Heart left ventricle (tissue), 13 donors: ENCODE measurements at regions not wholly inside any gene's neighbourhood (a gene's known extent, or its start where the extent isn't known, plus 50 kb on each side); places are given as distances from the start of the nearest gene placed in this dataset.

Experiments
- CTCF ChIP-seq, 12 donors: fragments of 200-600 bp; sonication (generic) in 4 of 12; IDR thresholded peaks; one replicate each; pipeline versions ENCODE4 v1.5.0 to v1.8.0; 2018 to 2022; ENCODE audit warnings: antibody characterized with exemption in 12 of 12, mild to moderate bottlenecking in 5 of 12
- POLR2A ChIP-seq, 2 donors: fragments of 450-650 bp; IDR thresholded peaks; one replicate each; pipeline ENCODE4 v1.6.1; 2017; ENCODE audit warnings: antibody characterized with exemption in 2 of 2, mild to moderate bottlenecking in 2 of 2, moderate library complexity in 2 of 2
- donor health status: ischemic (EF 13 %, LVEDD 7.1; RV severe dilation, severe dysfunction).
- donor health status: DM: no; HTN: yes; CAD: no.
- donor health status: DM: no; HTN: no; CAD: no.
- donor health status: ischemic (EF 25% LVEDD 6.9; RV normal size, moderate dysfunction).
- donor health status: ischemic (EF 25% LVEDD 5.7; RV mildly dilated, moderate dysfunction).
- donor health status: ischemic (EF 35%, LVEDD 5.7; RV mildly dilated, moderate dysfunction).
- donor health status: nonischemic (EF 11% LVEDD 7.7; RV severe dilation, severe dysfunction).
- donor health status: DM: yes; HTN: yes; CAD: no.
- donor health status: PGD.
- donor health status: ischemic (EF 29% LVEDD 5.4; RV normal size, mild dysfunction).
- donor health status: nonischemic (EF 23%, LVEDD 6.1; RV moderate dilation, normal function).

DNA sequence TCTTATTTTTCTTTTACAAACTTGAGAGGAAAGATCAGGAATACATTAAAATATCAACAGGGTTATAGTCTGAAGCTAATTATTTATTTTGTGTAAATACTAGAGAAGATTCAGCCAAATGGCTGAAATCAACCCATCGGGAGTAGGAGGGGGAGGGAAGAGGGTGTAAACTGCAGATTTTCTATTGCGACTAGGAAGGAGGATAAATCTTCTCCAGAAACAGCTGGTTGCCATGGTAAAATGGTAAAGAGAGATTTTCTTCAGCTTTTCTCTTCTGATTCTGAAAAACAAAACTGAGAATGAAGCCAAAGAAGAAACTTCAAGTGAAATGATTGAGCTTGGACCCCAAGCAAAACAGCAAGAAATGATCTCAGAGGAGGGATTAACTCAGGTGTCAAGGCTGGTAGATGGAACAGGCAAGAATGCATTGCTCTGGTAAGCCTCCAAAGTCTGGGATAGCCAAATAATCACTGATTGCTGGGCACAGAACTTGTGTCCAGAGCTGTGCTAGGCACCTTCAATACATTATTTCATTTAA is 193.5 kb upstream of the SPTLC3 start:
- TF ChIP-seq CTCF (IDR thresholded peaks at IDR 0.05) (no peak), POLR2A (IDR thresholded peaks at IDR 0.05) (no peak)
